H1 (cell line): ENCODE measurements at regions not wholly inside any gene's neighbourhood (a gene's known extent, or its start where the extent isn't known, plus 50 kb on each side); places are given as distances from the start of the nearest gene placed in this dataset.

ENCODE experiments used
- MAFK ChIP-seq: IDR thresholded peaks from 2 replicates; pipeline ENCODE4 v1.6.1; 2012; ENCODE audit warnings: low read depth, mild to moderate bottlenecking, improper control_type of control experiment, low read length

DNA sequence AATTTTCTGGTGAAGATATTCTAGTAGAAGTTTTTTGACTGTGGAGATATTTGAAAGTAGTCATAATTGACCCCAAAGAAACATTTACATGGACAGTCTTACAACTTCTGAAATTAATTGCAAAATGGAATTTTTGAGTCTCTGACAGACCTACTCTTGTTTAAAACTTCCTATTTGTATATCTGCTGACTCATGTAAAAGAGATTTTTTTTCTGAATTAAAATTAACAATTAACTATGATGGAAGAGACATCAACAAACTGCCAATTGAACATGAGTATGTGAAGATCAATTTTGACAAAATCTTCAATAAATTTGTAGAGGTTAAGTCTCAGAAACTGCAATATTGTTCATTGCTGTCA lies 108.5 kb upstream of the MAX start (continued):
- peak; percentile 54; the same call in 1 of the 2 replicates for TF ChIP-seq MAFK
